SK-N-SH (cell line): ENCODE measurements at regions not wholly inside any gene's neighbourhood (a gene's known extent, or its start where the extent isn't known, plus 50 kb on each side); places are given as distances from the start of the nearest gene placed in this dataset.

Experiments
- CTCF ChIA-PET: fragments of 300-600, 350-600 bp; formaldehyde crosslinking; extraction: SDS; loops from one replicate; lab custom pipeline; 2021; lab: Yijun Ruan, JAX
- POLR2A ChIA-PET: fragments of 350-600 bp; sonication (Branson Sonifier 250); formaldehyde crosslinking; extraction: SDS; loops from one replicate; lab custom pipeline; 2020; ENCODE audit warnings: antibody characterized with exemption, inconsistent platforms; lab: Yijun Ruan, JAX
- DNase-seq: peaks from one replicate; pipeline ENCODE4 v3.0.0; 2012
- H2AFZ ChIP-seq: fragments of 200-600 bp; sonication (generic); 2 replicates; pipeline ENCODE4 v1.8.1; 2016; ENCODE audit warnings: antibody characterized with exemption, mild to moderate bottlenecking, low read depth
- H3F3A ChIP-seq: fragments of 200-600 bp; sonication (generic); replicated peaks from 2 replicates; pipeline ENCODE3; 2016; ENCODE audit warnings: antibody characterized with exemption, mild to moderate bottlenecking; ENCODE audit not compliant: insufficient read depth
- H3K27ac ChIP-seq, 2 experiments: fragments of 200-500 bp in 1 of 2; fragments of 200-600 bp in 1 of 2; sonication (Bioruptor generic) in 1 of 2; sonication (generic), shearing (Covaris generic) in 1 of 2; 2 replicates each; pipeline versions ENCODE4 v1.5.1 to v1.6.1; 2014 to 2016; ENCODE audit warnings: low read depth in 2 of 2, inconsistent platforms in 1 of 2, low read length in 1 of 2, mild to moderate bottlenecking in 1 of 2, mixed read lengths in 1 of 2
- H3K27me3 ChIP-seq: fragments of 200-600 bp; sonication (generic), shearing (Covaris generic); 2 replicates; pipeline ENCODE4 v1.6.1; 2016; ENCODE audit warnings: mixed run types; ENCODE audit not compliant: insufficient read depth
- H3K36me3 ChIP-seq, 2 experiments: fragments of 200-500 bp in 1 of 2; fragments of 200-600 bp in 1 of 2; sonication (Bioruptor generic) in 1 of 2; sonication (generic) in 1 of 2; replicated peaks in 1 of 2; 2 replicates each; pipeline versions ENCODE3 to v1.5.1; 2014 to 2016; ENCODE audit warnings: low read length in 1 of 2, mild to moderate bottlenecking in 1 of 2; ENCODE audit not compliant: insufficient read depth in 2 of 2, control insufficient read depth in 1 of 2
- H3K4me1 ChIP-seq, 2 experiments: fragments of 200-500 bp in 1 of 2; fragments of 200-600 bp in 1 of 2; sonication (Bioruptor generic) in 1 of 2; sonication (generic), shearing (Covaris generic) in 1 of 2; 2 replicates each; pipeline versions ENCODE4 v1.5.1 to v1.6.1; 2014 to 2016; ENCODE audit warnings: low read depth in 1 of 2, low read length in 1 of 2, mixed run types in 1 of 2; ENCODE audit not compliant: insufficient read depth in 2 of 2, control insufficient read depth in 1 of 2
- H3K4me2 ChIP-seq: fragments of 200-600 bp; sonication (generic), shearing (Covaris generic); 2 replicates; pipeline ENCODE4 v1.6.1; 2017; ENCODE audit warnings: mixed run types
- H3K4me3 ChIP-seq, 2 experiments: fragments of 200-500 bp in 1 of 2; fragments of 200-600 bp in 1 of 2; sonication (Bioruptor generic) in 1 of 2; sonication (generic), shearing (Covaris generic) in 1 of 2; 2 replicates each; pipeline versions ENCODE4 v1.5.1 to v1.8.1; 2014 to 2016; ENCODE audit warnings: low read depth in 2 of 2, inconsistent platforms in 1 of 2, low read length in 1 of 2, mild to moderate bottlenecking in 1 of 2, mixed read lengths in 1 of 2, moderate library complexity in 1 of 2
- H3K79me2 ChIP-seq: fragments of 200-600 bp; sonication (generic); 2 replicates; pipeline ENCODE4 v1.8.1; 2017; ENCODE audit warnings: mild to moderate bottlenecking; ENCODE audit not compliant: insufficient read depth
- H3K9ac ChIP-seq: fragments of 200-600 bp; sonication (generic); 2 replicates; pipeline ENCODE4 v1.6.1; 2017; ENCODE audit warnings: mixed run types
- H3K9me2 ChIP-seq: fragments of 200-600 bp; sonication (generic); 2 replicates; pipeline ENCODE4 v1.6.1; 2017; ENCODE audit warnings: mixed run types
- H3K9me3 ChIP-seq: fragments of 200-600 bp; sonication (generic); 2 replicates; pipeline ENCODE4 v1.6.1; 2017; ENCODE audit warnings: mixed run types, mild to moderate bottlenecking, moderate library complexity
- H4K20me1 ChIP-seq: fragments of 200-600 bp; sonication (generic); 2 replicates; pipeline ENCODE4 v1.6.1; 2017; ENCODE audit warnings: mild to moderate bottlenecking, mixed run types; ENCODE audit not compliant: insufficient read depth
- CHD2 ChIP-seq: fragments of 150-350 bp; IDR thresholded peaks from 2 replicates; pipeline ENCODE4 v1.6.1; 2018; ENCODE audit warnings: low read length; ENCODE audit not compliant: partially characterized antibody
- EP300 ChIP-seq, 2 experiments: IDR thresholded peaks; 2 replicates each; pipeline versions ENCODE4 v1.4.0 to v1.6.1; 2012; ENCODE audit warnings: borderline replicate concordance in 1 of 2, low read depth in 1 of 2, low read length in 1 of 2
- FOXJ3 ChIP-seq: sonication (generic); formaldehyde crosslinking; IDR thresholded peaks from 2 replicates; pipeline ENCODE4 v1.5.1; 2020; ENCODE audit warnings: mild to moderate bottlenecking, missing genetic modification reagents
- FOXM1 ChIP-seq: IDR thresholded peaks from 2 replicates; pipeline ENCODE4 v1.4.0; 2012; ENCODE audit warnings: low read depth, mild to moderate bottlenecking
- IRF3 ChIP-seq: fragments of 150-350 bp; IDR thresholded peaks from 2 replicates; pipeline ENCODE4 v1.6.1; 2016; ENCODE audit warnings: mild to moderate bottlenecking, low read depth, low read length
- JUND ChIP-seq: IDR thresholded peaks from 2 replicates; pipeline ENCODE4 v1.4.0; 2012
- MAX ChIP-seq: IDR thresholded peaks from 2 replicates; pipeline ENCODE4 v1.4.0; 2012; ENCODE audit warnings: low read depth
- MEF2A ChIP-seq: IDR thresholded peaks from 2 replicates; pipeline ENCODE4 v1.4.0; 2012; ENCODE audit warnings: low read depth, borderline replicate concordance
- NFIC ChIP-seq: IDR thresholded peaks from 2 replicates; pipeline ENCODE4 v1.4.0; 2012; ENCODE audit warnings: borderline replicate concordance
- PBX3 ChIP-seq: IDR thresholded peaks from 2 replicates; pipeline ENCODE4; 2012
- POLR2AphosphoS5 ChIP-seq: IDR thresholded peaks from 2 replicates; pipeline ENCODE4 v1.6.1; 2012; ENCODE audit warnings: low read depth, low read length
- RAD21 ChIP-seq: IDR thresholded peaks from 2 replicates; pipeline ENCODE4 v1.6.1; 2012; ENCODE audit warnings: mild to moderate bottlenecking, low read length
- RFX5 ChIP-seq: IDR thresholded peaks from 2 replicates; pipeline ENCODE4 v1.6.1; 2012; ENCODE audit warnings: mild to moderate bottlenecking, improper control_type of control experiment, low read length
- SIN3A ChIP-seq: IDR thresholded peaks from 2 replicates; pipeline ENCODE4 v1.6.1; 2012; ENCODE audit warnings: low read depth, mild to moderate bottlenecking, low read length, moderate library complexity, borderline replicate concordance
- SMC3 ChIP-seq: IDR thresholded peaks from 2 replicates; pipeline ENCODE4 v1.6.1; 2012; ENCODE audit warnings: low read depth, low read length, improper control_type of control experiment
- USF2 ChIP-seq: fragments of 150-350 bp; IDR thresholded peaks from 2 replicates; pipeline ENCODE4 v1.6.1; 2017; ENCODE audit warnings: antibody characterized with exemption, low read length, low read depth, borderline replicate concordance
- YY1 ChIP-seq: IDR thresholded peaks from 2 replicates; pipeline ENCODE4 v1.4.0; 2012; ENCODE audit warnings: low read depth, mild to moderate bottlenecking
- ZBTB33 ChIP-seq: IDR thresholded peaks from 2 replicates; pipeline ENCODE4 v1.4.0; 2012; ENCODE audit warnings: low read depth, borderline replicate concordance

- TF ChIP-seq YY1 (no peak), FOXJ3 (no peak), NFIC (no peak), MAX (no peak), EP300 (IDR thresholded peaks at IDR 0.05; ENCODE audit: borderline replicate concordance in 1 of 2, low read depth in 1 of 2, low read length in 1 of 2) (no peak), JUND (no peak), RFX5 (no peak), RAD21 (no peak), SMC3 (no peak), MEF2A (no peak), FOXM1 (no peak), PBX3 (no peak), IRF3 (no peak), POLR2AphosphoS5 (no peak), USF2 (no peak), ZBTB33 (no peak), CHD2 (no peak), SIN3A (no peak)
- H3K36me3 ChIP-seq = no peaks in the 10 kb centered on the region
- ChIA-PET POLR2A (no interaction called here), CTCF (no interaction called here)
- no peak overlapping the region for H3K27ac ChIP-seq
- H3K9me3 ChIP-seq = no peaks in the 10 kb centered on the region
- H2AFZ ChIP-seq = no peak overlapping the region
- no peaks in the 10 kb centered on the region for H3K79me2 ChIP-seq
- no peaks in the 10 kb centered on the region for H4K20me1 ChIP-seq
- H3K27me3 ChIP-seq = no peaks in the 10 kb centered on the region
- H3K4me3 ChIP-seq = no peak overlapping the region
- no peaks in the 10 kb centered on the region for H3K9me2 ChIP-seq
- DNase-seq = no peak
- H3K4me1 ChIP-seq = no peaks in the 10 kb centered on the region
- H3F3A ChIP-seq = no peaks in the 10 kb centered on the region
- no peak overlapping the region for H3K4me2 ChIP-seq
- H3K9ac ChIP-seq = no peak overlapping the region
These were observed 407.1 kb upstream of the LRRC4C start for GRCh38 chr11:41866525-41866924.
